GM18951 (cell line): ENCODE measurements at regions not wholly inside any gene's neighbourhood (a gene's known extent, or its start where the extent isn't known, plus 50 kb on each side); places are given as distances from the start of the nearest gene placed in this dataset.

Experiments
- POLR2A ChIP-seq: IDR thresholded peaks from 4 replicates; pipeline ENCODE4 v1.6.1; 2011; ENCODE audit warnings: mild to moderate bottlenecking; ENCODE audit not compliant: insufficient read length, insufficient read depth; ENCODE audit errors: extremely low read depth
- in situ Hi-C: fragments of 300-500 bp; cut with MboI; formaldehyde crosslinking; loops from one replicate; pipeline ENCODE4 v1.12.0; 2022; ENCODE audit warnings: low sequenced_read_pairs, mixed read lengths, inconsistent platforms; ENCODE audit not compliant: unreplicated experiment

DNA sequence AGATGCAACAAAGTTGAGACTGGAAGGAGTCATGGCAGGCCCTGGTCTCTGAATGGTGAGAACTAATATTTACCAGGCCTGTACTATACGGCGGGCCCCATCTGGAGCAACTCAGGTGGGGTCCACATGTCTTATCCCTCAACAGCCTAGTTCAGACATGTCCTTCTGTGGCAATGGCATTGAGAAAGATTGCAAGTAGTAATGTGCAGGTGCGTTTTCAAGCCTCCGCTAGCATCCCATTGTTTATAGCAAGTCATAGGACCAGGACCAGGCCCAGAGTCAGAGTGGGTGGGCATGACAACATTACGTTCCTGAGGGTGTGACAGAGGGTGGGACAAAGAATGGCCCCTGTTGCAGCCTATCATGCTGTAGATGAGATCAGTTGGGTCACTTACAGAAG is 541.1 kb downstream of the EFNB2 start:
- in situ Hi-C loops = no loop called here

GRCh38 chr13:105991622-105992277 is 543.7 kb downstream of the EFNB2 start:
- in situ Hi-C loops = no loop called here
- TF ChIP-seq POLR2A = no peak

More for the DNA sequence above, 541.1 kb downstream of the EFNB2 start:
- no peak for TF ChIP-seq POLR2A

DNA sequence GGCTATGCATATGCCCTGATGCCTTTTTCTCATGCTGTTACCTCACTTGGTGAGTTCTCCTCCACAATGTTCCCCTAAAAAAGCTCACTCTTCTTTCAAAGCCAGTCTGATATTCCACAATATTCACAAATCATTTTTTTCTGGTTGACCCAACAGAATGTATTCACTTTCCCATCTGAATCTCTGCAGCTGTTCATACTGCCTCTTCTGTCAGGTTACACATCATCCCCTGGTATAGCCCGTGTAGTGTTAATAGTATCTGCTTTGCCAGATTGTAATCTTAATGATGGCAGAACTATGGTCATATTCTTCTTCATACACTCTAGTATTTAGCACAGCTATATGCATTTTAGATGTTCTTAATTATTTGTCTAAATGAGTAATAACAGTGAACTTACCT is 544.3 kb downstream of the EFNB2 start:
- TF ChIP-seq POLR2A = no peak
- in situ Hi-C loops = no loop called here

- in situ Hi-C loops = no loop called here
- no peak for TF ChIP-seq POLR2A
These were observed 545.1 kb downstream of the EFNB2 start for GRCh38 chr13:105990256-105990958.

DNA sequence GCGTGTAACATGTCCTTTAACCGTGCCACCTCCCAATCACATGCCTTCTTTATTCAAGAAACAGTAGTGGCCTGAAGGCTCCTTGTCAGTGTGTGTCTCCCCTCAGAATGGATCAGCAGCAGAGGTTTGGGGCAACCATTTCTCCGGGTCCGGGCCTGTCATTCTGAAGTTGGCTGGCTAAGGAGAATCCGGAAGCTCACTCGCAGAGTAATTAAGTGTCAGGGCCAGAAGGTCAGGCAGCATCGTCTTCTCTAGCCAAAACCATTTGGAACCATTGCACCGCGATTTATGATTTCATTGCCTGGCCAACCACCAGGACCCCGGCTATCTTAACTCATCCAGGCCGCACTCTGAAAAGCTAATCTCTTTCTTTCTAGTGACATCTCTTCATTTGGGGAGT is 550.8 kb downstream of the EFNB2 start:
- in situ Hi-C loops = no loop called here
- no peak for TF ChIP-seq POLR2A

DNA sequence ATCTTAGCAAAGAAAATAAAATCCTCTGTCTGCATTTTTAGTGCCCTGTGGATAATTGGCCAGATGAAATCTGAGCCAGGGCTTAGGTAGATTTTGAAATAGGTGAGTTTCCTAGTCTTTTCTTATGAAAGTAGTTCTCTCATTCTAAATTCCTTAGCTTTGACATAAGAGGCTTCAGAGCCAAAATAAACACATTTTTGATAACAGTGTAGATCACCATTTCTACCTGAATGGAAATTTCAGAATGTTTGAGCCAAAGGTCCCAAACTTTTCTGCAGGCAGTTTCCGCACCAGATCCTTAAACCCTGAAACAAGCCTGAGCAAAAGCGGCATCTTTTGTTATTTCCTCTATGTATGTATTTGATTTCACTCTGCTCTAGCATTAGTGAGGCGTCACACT is 551.2 kb downstream of the EFNB2 start:
- no peak for TF ChIP-seq POLR2A
- in situ Hi-C loops = no loop called here

- in situ Hi-C loops = no loop called here
- no peak for TF ChIP-seq POLR2A
These were observed 553.1 kb downstream of the EFNB2 start for GRCh38 chr13:105982219-105982930.

- in situ Hi-C loops = no loop called here
- no peak for TF ChIP-seq POLR2A
These were observed 556.1 kb downstream of the EFNB2 start for GRCh38 chr13:105979131-105980011.

DNA sequence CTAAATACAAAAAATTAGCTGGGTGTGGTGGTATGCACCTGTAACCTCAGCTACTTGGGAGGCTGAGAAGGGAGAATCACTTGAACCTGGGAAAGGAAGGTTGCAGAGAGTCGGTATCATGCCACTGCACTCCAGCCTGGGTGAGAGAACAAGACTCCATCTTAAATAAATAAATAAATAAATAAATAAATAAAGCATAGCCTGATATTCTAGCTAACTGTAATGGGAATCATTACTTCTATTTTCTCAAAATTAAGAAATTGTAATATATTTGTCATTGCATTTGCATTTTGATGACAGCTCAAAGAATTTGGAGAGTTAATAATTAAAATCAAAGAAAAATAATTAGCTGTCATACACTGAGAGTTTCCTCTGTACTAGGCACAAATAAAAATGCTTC is 561.1 kb downstream of the EFNB2 start:
- in situ Hi-C loops = no loop called here
- no peak for TF ChIP-seq POLR2A

- TF ChIP-seq POLR2A = no peak
- in situ Hi-C loops = no loop called here
These were observed 562.5 kb downstream of the EFNB2 start for GRCh38 chr13:105972811-105973590.

DNA sequence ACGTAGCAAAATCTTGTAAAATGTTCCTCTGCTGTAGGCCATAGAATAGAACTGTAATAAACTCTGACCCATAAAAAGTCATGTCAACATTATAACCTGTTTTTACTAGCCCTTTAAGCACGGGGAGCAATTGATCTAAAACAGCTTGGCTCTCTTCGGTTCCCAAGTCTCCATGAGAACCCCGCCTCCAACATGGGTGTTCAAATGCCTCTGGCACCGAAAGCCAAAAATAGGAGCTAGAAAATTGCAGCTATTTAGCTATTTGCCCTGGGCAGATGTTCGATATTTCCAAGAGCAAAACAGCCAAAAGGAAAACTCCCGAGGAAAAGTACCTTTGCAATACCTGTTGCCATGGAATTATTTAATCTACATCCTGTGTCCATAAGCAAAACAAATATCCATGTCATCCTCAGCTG is 563.1 kb downstream of the EFNB2 start:
- in situ Hi-C loops = no loop called here
- TF ChIP-seq POLR2A = no peak

- in situ Hi-C loops = no loop called here
- TF ChIP-seq POLR2A = no peak
These were observed 563.7 kb downstream of the EFNB2 start for GRCh38 chr13:105971738-105972137.
